H9 (cell line): ENCODE measurements at regions not wholly inside any gene's neighbourhood (a gene's known extent, or its start where the extent isn't known, plus 50 kb on each side); places are given as distances from the start of the nearest gene placed in this dataset.

Source experiments
- DNase-seq: peaks from one replicate; pipeline ENCODE4 v3.0.0-alpha.2; 2017
- H2AFZ ChIP-seq: one replicate; pipeline ENCODE4 v1.6.1; 2013; ENCODE audit warnings: mild to moderate bottlenecking, low read length, control low read depth, moderate library complexity
- H2AK5ac ChIP-seq: 2 replicates; pipeline ENCODE4 v1.6.1; 2013; ENCODE audit warnings: low read length, control low read depth, mixed read lengths; ENCODE audit not compliant: insufficient read length
- H2BK120ac ChIP-seq: one replicate; pipeline ENCODE4 v1.6.1; 2013; ENCODE audit warnings: low read depth, mild to moderate bottlenecking, low read length, control low read depth, inconsistent platforms; ENCODE audit not compliant: poor library complexity, severe bottlenecking
- H2BK12ac ChIP-seq: 2 replicates; pipeline ENCODE4 v1.6.1; 2013; ENCODE audit warnings: low read length, control low read depth, mixed read lengths, low read depth; ENCODE audit not compliant: insufficient read length
- H2BK15ac ChIP-seq: 2 replicates; pipeline ENCODE4 v1.6.1; 2013; ENCODE audit warnings: low read depth, low read length, control low read depth
- H2BK20ac ChIP-seq: one replicate; pipeline ENCODE4 v1.6.1; 2013; ENCODE audit warnings: low read depth, mild to moderate bottlenecking, low read length, control low read depth, inconsistent platforms; ENCODE audit not compliant: poor library complexity, severe bottlenecking
- H2BK5ac ChIP-seq: 2 replicates; pipeline ENCODE4 v1.6.1; 2013; ENCODE audit warnings: low read length, control low read depth, mixed read lengths; ENCODE audit not compliant: insufficient read length
- H3K14ac ChIP-seq: 2 replicates; pipeline ENCODE4 v1.6.1; 2013; ENCODE audit warnings: low read length, control low read depth; ENCODE audit not compliant: insufficient read depth
- H3K18ac ChIP-seq: 2 replicates; pipeline ENCODE4 v1.6.1; 2013; ENCODE audit warnings: low read depth, mild to moderate bottlenecking, mixed read lengths, low read length, control low read depth; ENCODE audit not compliant: insufficient read length
- H3K23ac ChIP-seq: 2 replicates; pipeline ENCODE4 v1.6.1; 2013; ENCODE audit warnings: low read length, control low read depth, mixed read lengths, low read depth; ENCODE audit not compliant: insufficient read length
- H3K23me2 ChIP-seq: 2 replicates; pipeline ENCODE4 v1.6.1; 2013; ENCODE audit warnings: low read depth, mild to moderate bottlenecking, mixed read lengths, low read length, control low read depth; ENCODE audit not compliant: insufficient read length, poor library complexity, severe bottlenecking
- H3K27ac ChIP-seq: 2 replicates; pipeline ENCODE4 v1.5.1; 2013; ENCODE audit warnings: low read length, control low read depth, mixed read lengths, low read depth; ENCODE audit not compliant: insufficient read length
- H3K27me3 ChIP-seq: 2 replicates; pipeline ENCODE4 v1.6.1; 2013; ENCODE audit warnings: low read length, control low read depth, inconsistent platforms; ENCODE audit not compliant: insufficient read depth
- H3K4ac ChIP-seq: 2 replicates; pipeline ENCODE4 v1.6.1; 2013; ENCODE audit warnings: low read depth, mild to moderate bottlenecking, control low read depth, inconsistent platforms, low read length, moderate library complexity
- H3K4me1 ChIP-seq: 2 replicates; pipeline ENCODE4 v1.6.1; 2013; ENCODE audit warnings: low read length, control low read depth, inconsistent platforms; ENCODE audit not compliant: insufficient read depth
- H3K4me2 ChIP-seq: 2 replicates; pipeline ENCODE4 v1.6.1; 2013; ENCODE audit warnings: low read length, control low read depth, mixed read lengths; ENCODE audit not compliant: insufficient read length, insufficient read depth
- H3K56ac ChIP-seq: 2 replicates; pipeline ENCODE4 v1.6.1; 2013; ENCODE audit warnings: low read depth, mild to moderate bottlenecking, mixed read lengths, low read length, control low read depth; ENCODE audit not compliant: insufficient read length
- H3K79me1 ChIP-seq: 2 replicates; pipeline ENCODE4 v1.6.1; 2013; ENCODE audit warnings: low read depth, mild to moderate bottlenecking, moderate library complexity, low read length, control low read depth, inconsistent platforms; ENCODE audit not compliant: insufficient read depth, poor library complexity, severe bottlenecking
- H3K79me2 ChIP-seq: 2 replicates; pipeline ENCODE4 v1.6.1; 2013; ENCODE audit warnings: low read length, control low read depth, inconsistent platforms; ENCODE audit not compliant: insufficient read depth
- H3K9ac ChIP-seq: 2 replicates; pipeline ENCODE4 v1.6.1; 2013; ENCODE audit warnings: low read length, control low read depth, mixed read lengths; ENCODE audit not compliant: insufficient read length; ENCODE audit errors: extremely low read depth
- H3K9me3 ChIP-seq: one replicate; pipeline ENCODE4 v1.6.1; 2013; ENCODE audit warnings: low read depth, low read length, inconsistent platforms; ENCODE audit not compliant: control insufficient read depth
- H3T11ph ChIP-seq: one replicate; pipeline ENCODE4 v1.6.1; 2013; ENCODE audit warnings: mild to moderate bottlenecking, low read length, control low read depth, inconsistent platforms
- H4K20me1 ChIP-seq: one replicate; pipeline ENCODE4 v1.6.1; 2013; ENCODE audit not compliant: control insufficient read depth, insufficient read length, insufficient read depth
- H4K5ac ChIP-seq: 2 replicates; pipeline ENCODE4 v1.6.1; 2013; ENCODE audit warnings: low read depth, mild to moderate bottlenecking, mixed read lengths, low read length, control low read depth; ENCODE audit not compliant: insufficient read length
- H4K8ac ChIP-seq: replicated peaks from 2 replicates; pipeline ENCODE4 v1.6.1; 2013; ENCODE audit warnings: low read length, control low read depth, mixed read lengths, low read depth; ENCODE audit not compliant: insufficient read length
- H4K91ac ChIP-seq: 2 replicates; pipeline ENCODE4 v1.6.1; 2013; ENCODE audit warnings: low read depth, mild to moderate bottlenecking, moderate library complexity, mixed read lengths, low read length, control low read depth; ENCODE audit not compliant: insufficient read length
- H3K27ac Mint-ChIP-seq, 3 experiments: 2 replicates in 2 of 3; 3 replicates in 1 of 3; pipeline ENCODE4 v1.8.0; 2020 to 2021; ENCODE audit warnings: mixed read lengths in 3 of 3, mild to moderate bottlenecking in 1 of 3, moderate library complexity in 1 of 3
- H3K27me3 Mint-ChIP-seq: 2 replicates; pipeline ENCODE4 v1.8.0; 2021; ENCODE audit warnings: low read depth, mild to moderate bottlenecking, moderate library complexity, mixed read lengths
- H3K36me3 Mint-ChIP-seq, 3 experiments: 2 replicates in 2 of 3; 3 replicates in 1 of 3; pipeline ENCODE4 v1.8.0; 2020 to 2021; ENCODE audit warnings: low read depth in 3 of 3, mixed read lengths in 3 of 3; ENCODE audit not compliant: insufficient read depth in 1 of 3
- H3K4me1 Mint-ChIP-seq, 2 experiments: 2 replicates each; pipeline ENCODE4 v1.8.0; 2020; ENCODE audit warnings: mixed read lengths in 2 of 2
- H3K4me3 Mint-ChIP-seq, 2 experiments: 2 replicates in 1 of 2; 3 replicates in 1 of 2; pipeline ENCODE4 v1.8.0; 2020 to 2021; ENCODE audit warnings: mild to moderate bottlenecking in 2 of 2, mixed read lengths in 2 of 2, moderate library complexity in 1 of 2
- H3K9me3 Mint-ChIP-seq, 2 experiments: 2 replicates in 1 of 2; 3 replicates in 1 of 2; pipeline ENCODE4 v1.8.0; 2020; ENCODE audit warnings: mild to moderate bottlenecking in 2 of 2, mixed read lengths in 2 of 2, moderate library complexity in 1 of 2
- WGBS: extraction: QIAGEN DNeasy Blood & Tissue Kit; methylation state at CpG from one replicate; pipeline ENCODE4 v1.1.7; 2013; ENCODE audit warnings: missing lambda C conversion rate, low lambda C conversion rate, mixed read lengths; ENCODE audit not compliant: insufficient read length; ENCODE audit errors: extremely low coverage; 5-methylcytosine and 5-hydroxymethylcytosine counted together
- TF ChIP-seq, protein P1 (sequence below): fragments of 200-600 bp; sonication (generic); conservative IDR thresholded peaks from 3 replicates; pipeline ENCODE4 v1.8.0; 2021; ENCODE audit warnings: antibody characterized with exemption, mild to moderate bottlenecking

DNA sequence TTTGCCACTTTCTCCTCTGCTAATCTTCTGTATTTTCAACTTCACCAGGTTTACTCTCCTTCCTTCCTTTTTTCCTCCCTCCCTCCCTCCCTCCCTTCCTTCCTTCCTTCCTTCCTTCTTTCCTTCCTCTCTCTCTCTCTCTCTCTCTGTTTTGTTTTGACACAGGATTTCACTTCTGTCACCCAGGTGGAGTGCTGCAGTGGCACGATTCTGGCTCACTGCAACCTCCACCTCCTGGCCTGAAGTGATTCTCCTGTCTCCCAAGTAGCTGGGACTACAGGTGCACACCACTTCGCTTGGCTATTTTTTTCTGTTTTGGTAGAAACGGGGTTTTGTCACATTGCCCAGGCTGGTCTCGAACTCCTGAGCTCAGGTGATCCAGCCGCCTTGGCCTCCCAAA, 181.2 kb upstream of the BTG1 start:
- Histone ChIP-seq H3K27ac (no peak overlapping the region), H4K5ac (no peak overlapping the region), H3K23me2 (no peaks in the 10 kb centered on the region), H3K14ac (no peak overlapping the region), H2AFZ (no peak overlapping the region), H3K9ac (no peak overlapping the region), H3K9me3 (no peaks in the 10 kb centered on the region), H2BK120ac (no peak overlapping the region), H3K79me1 (no peaks in the 10 kb centered on the region), H3K27me3 (no peaks in the 10 kb centered on the region), H3K79me2 (no peaks in the 10 kb centered on the region), H3K4me1 (no peaks in the 10 kb centered on the region), H2BK12ac (no peak overlapping the region), H3T11ph (no peak overlapping the region), H4K20me1 (no peaks in the 10 kb centered on the region), H4K91ac (no peak overlapping the region), H3K56ac (no peak overlapping the region), H2AK5ac (no peak overlapping the region), H2BK5ac (no peak overlapping the region), H3K23ac (no peak overlapping the region), H3K4ac (no peak overlapping the region), H3K4me2 (no peak overlapping the region), H2BK15ac (no peak overlapping the region), H2BK20ac (no peak overlapping the region), H4K8ac (no peak overlapping the region), H3K18ac (no peak overlapping the region)
- H3K36me3 Mint-ChIP-seq = peaks cover 0 to 11% (median 0%) of the 10 kb centered on the region in 3 experiments; a peak in 4 of 7 replicates
- TF ChIP-seq, protein P1, sequence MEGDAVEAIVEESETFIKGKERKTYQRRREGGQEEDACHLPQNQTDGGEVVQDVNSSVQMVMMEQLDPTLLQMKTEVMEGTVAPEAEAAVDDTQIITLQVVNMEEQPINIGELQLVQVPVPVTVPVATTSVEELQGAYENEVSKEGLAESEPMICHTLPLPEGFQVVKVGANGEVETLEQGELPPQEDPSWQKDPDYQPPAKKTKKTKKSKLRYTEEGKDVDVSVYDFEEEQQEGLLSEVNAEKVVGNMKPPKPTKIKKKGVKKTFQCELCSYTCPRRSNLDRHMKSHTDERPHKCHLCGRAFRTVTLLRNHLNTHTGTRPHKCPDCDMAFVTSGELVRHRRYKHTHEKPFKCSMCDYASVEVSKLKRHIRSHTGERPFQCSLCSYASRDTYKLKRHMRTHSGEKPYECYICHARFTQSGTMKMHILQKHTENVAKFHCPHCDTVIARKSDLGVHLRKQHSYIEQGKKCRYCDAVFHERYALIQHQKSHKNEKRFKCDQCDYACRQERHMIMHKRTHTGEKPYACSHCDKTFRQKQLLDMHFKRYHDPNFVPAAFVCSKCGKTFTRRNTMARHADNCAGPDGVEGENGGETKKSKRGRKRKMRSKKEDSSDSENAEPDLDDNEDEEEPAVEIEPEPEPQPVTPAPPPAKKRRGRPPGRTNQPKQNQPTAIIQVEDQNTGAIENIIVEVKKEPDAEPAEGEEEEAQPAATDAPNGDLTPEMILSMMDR = no peak
- H3K9me3 Mint-ChIP-seq = peaks cover 7 to 14% of the 10 kb centered on the region in 2 experiments; a peak in 4 of 5 replicates
- no peaks in the 10 kb centered on the region for H3K27me3 Mint-ChIP-seq
- H3K4me3 Mint-ChIP-seq = no peak overlapping the region
- no peak overlapping the region for H3K27ac Mint-ChIP-seq
- no CpG with 5 or more reads among the region's 5 CpGs for WGBS
- no peak for DNase-seq
- H3K4me1 Mint-ChIP-seq = peaks cover 18 to 25% of the 10 kb centered on the region in 2 experiments
